ENCODE measurements at regions not wholly inside any gene's neighbourhood (a gene's known extent, or its start where the extent isn't known, plus 50 kb on each side); places are given as distances from the start of the nearest gene placed in this dataset.

- Histone ChIP-seq H3K9me3 (ENCODE audit: control insufficient read depth, insufficient read depth, low read length) (peaks cover 22% of the 10 kb centered on the region; the same call in 1 of the 2 replicates), H3K36me3 (ENCODE audit: control insufficient read depth, low read length) (no peaks in the 10 kb centered on the region), H3K27ac (ENCODE audit: low read depth, low read length) (no peak overlapping the region), H3K9me2 (replicated peaks; ENCODE audit: control insufficient read depth, low read length) (no peaks in the 10 kb centered on the region), H3K79me2 (ENCODE audit: control insufficient read depth, low read length) (no peaks in the 10 kb centered on the region), H3K4me2 (ENCODE audit: low read length) (no peak overlapping the region), H4K20me1 (ENCODE audit: control insufficient read depth, insufficient read depth, low read depth, low read length) (no peaks in the 10 kb centered on the region), H3F3A (ENCODE audit: control insufficient read depth, insufficient read depth) (peaks cover 17% of the 10 kb centered on the region), H3K4me3 (ENCODE audit: low read length) (no peak overlapping the region), H3K27me3 (ENCODE audit: control insufficient read depth, low read length) (no peaks in the 10 kb centered on the region), H3K4me1 (ENCODE audit: control insufficient read depth, low read length) (peaks cover 61% of the 10 kb centered on the region)
- TF ChIP-seq EZH2phosphoT487 (IDR thresholded peaks at IDR 0.05; ENCODE audit: borderline replicate concordance, low read length) = no peak
- TF ChIP-seq, protein P1, sequence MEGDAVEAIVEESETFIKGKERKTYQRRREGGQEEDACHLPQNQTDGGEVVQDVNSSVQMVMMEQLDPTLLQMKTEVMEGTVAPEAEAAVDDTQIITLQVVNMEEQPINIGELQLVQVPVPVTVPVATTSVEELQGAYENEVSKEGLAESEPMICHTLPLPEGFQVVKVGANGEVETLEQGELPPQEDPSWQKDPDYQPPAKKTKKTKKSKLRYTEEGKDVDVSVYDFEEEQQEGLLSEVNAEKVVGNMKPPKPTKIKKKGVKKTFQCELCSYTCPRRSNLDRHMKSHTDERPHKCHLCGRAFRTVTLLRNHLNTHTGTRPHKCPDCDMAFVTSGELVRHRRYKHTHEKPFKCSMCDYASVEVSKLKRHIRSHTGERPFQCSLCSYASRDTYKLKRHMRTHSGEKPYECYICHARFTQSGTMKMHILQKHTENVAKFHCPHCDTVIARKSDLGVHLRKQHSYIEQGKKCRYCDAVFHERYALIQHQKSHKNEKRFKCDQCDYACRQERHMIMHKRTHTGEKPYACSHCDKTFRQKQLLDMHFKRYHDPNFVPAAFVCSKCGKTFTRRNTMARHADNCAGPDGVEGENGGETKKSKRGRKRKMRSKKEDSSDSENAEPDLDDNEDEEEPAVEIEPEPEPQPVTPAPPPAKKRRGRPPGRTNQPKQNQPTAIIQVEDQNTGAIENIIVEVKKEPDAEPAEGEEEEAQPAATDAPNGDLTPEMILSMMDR (IDR thresholded peaks at IDR 0.05; ENCODE audit: low read depth, low read length, poor library complexity, severe bottlenecking) = no peak
Measured at GRCh38 chr2:111666160-111666559, 217.8 kb downstream of the ANAPC1 start.

- Histone ChIP-seq H3K9me3 (ENCODE audit: control insufficient read depth, insufficient read depth, low read length) (peaks cover 22% of the 10 kb centered on the region; the same call in 1 of the 2 replicates), H3K36me3 (ENCODE audit: control insufficient read depth, low read length) (no peaks in the 10 kb centered on the region), H3F3A (ENCODE audit: control insufficient read depth, insufficient read depth) (peaks cover 20% of the 10 kb centered on the region), H3K4me3 (ENCODE audit: low read length) (no peak overlapping the region), H3K79me2 (ENCODE audit: control insufficient read depth, low read length) (no peaks in the 10 kb centered on the region), H3K27me3 (ENCODE audit: control insufficient read depth, low read length) (no peaks in the 10 kb centered on the region), H3K4me2 (ENCODE audit: low read length) (no peak overlapping the region), H3K27ac (ENCODE audit: low read depth, low read length) (no peak overlapping the region), H3K4me1 (ENCODE audit: control insufficient read depth, low read length) (peaks cover 70% of the 10 kb centered on the region), H3K9me2 (replicated peaks; ENCODE audit: control insufficient read depth, low read length) (no peaks in the 10 kb centered on the region), H4K20me1 (ENCODE audit: control insufficient read depth, insufficient read depth, low read depth, low read length) (no peaks in the 10 kb centered on the region)
- no peak for TF ChIP-seq EZH2phosphoT487 (IDR thresholded peaks at IDR 0.05; ENCODE audit: borderline replicate concordance, low read length)
- TF ChIP-seq, protein P1 (IDR thresholded peaks at IDR 0.05; ENCODE audit: low read depth, low read length, poor library complexity, severe bottlenecking) = no peak
Measured at GRCh38 chr2:111667001-111667400, 217.0 kb downstream of the ANAPC1 start.

DNA sequence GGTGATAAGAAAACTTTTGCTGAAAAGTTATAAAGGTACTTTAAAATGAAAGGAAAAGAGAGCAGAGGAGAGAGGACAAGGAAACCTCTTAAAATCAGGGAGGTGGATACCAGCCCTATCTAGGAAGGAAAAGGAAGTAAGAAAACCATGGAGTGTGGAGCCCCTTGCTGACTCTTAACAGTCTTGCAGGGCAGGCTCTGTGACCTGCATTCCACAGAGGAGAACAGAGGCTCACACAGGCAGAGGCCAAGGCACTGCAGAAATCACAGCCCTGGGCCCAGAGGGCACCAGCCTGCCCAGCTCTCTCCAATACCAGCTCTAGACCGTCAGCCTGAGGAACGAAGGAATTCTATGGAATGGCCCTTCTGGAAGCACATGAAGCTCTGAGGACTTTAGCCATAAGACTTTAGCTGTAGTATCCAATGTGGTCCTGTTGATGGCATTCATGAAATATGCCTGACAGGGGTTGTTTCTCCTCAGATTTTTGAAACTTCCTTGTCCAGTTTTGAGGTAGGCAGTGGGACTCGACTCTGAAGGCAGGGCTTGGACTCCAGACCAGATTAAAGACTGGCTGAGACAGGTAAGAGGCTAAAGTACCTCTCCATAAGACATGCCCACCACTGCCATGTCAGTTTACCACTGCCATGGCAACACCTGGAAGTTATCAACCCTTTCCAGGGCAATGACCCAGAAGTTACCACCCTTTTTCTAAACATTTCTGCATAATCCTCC, 216.3 kb downstream of the ANAPC1 start:
- H3K4me1 ChIP-seq (ENCODE audit: control insufficient read depth, low read length) = peaks cover 65% of the 10 kb centered on the region
- H3K4me3 ChIP-seq (ENCODE audit: low read length) = no peak overlapping the region
- H3K9me2 ChIP-seq (replicated peaks; ENCODE audit: control insufficient read depth, low read length) = no peaks in the 10 kb centered on the region
- H3F3A ChIP-seq (ENCODE audit: control insufficient read depth, insufficient read depth) = peaks cover 20% of the 10 kb centered on the region
- H3K4me2 ChIP-seq (ENCODE audit: low read length) = no peak overlapping the region
- TF ChIP-seq, protein P1 (IDR thresholded peaks at IDR 0.05; ENCODE audit: low read depth, low read length, poor library complexity, severe bottlenecking) = no peak
- no peak for TF ChIP-seq EZH2phosphoT487 (IDR thresholded peaks at IDR 0.05; ENCODE audit: borderline replicate concordance, low read length)
- H3K79me2 ChIP-seq (ENCODE audit: control insufficient read depth, low read length) = no peaks in the 10 kb centered on the region
- no peaks in the 10 kb centered on the region for H3K36me3 ChIP-seq (ENCODE audit: control insufficient read depth, low read length)
- H4K20me1 ChIP-seq (ENCODE audit: control insufficient read depth, insufficient read depth, low read depth, low read length) = no peaks in the 10 kb centered on the region
- H3K27me3 ChIP-seq (ENCODE audit: control insufficient read depth, low read length) = no peaks in the 10 kb centered on the region
- peak overlapping the region; percentile 93 for H3K27ac ChIP-seq (ENCODE audit: low read depth, low read length)
- peaks cover 22% of the 10 kb centered on the region; the same call in 1 of the 2 replicates for H3K9me3 ChIP-seq (ENCODE audit: control insufficient read depth, insufficient read depth, low read length)

All from DOHH2 (cell line).